HCT116 (cell line): ENCODE measurements at regions not wholly inside any gene's neighbourhood (a gene's known extent, or its start where the extent isn't known, plus 50 kb on each side); places are given as distances from the start of the nearest gene placed in this dataset.

ENCODE experiments used
- ATAC-seq: fragments of 200-7000 bp; cut with Tn5 transposase; 2 replicates; pipeline ENCODE4 v1.9.1; 2020; ENCODE audit warnings: mild to moderate bottlenecking, moderate library complexity
- BruUV-seq: library from RNA; stranded (reverse); fragments of 400-500 nt; replicated peaks from 2 replicates; lab custom pipeline; 2021; lab: Mats Ljungman, UMichigan
- CTCF ChIA-PET: fragments of 300-600 bp; sonication (Branson Sonifier 250); formaldehyde crosslinking; loops from one replicate; lab custom pipeline; 2021; ENCODE audit warnings: antibody characterized with exemption; lab: Charles Lee
- POLR2A ChIA-PET: fragments of 300-600, 350-600 bp; sonication (Branson Sonifier 250); formaldehyde crosslinking; loops from one replicate; lab custom pipeline; 2021; ENCODE audit warnings: antibody characterized with exemption; lab: Charles Lee
- RAD21 ChIA-PET, 2 experiments: fragments of 300-600 bp; sonication (Branson Sonifier 250); formaldehyde crosslinking; loops; one replicate each; lab custom pipeline; 2023; ENCODE audit warnings: low total read pairs in 2 of 2; ENCODE audit not compliant: uncharacterized antibody in 2 of 2, unreplicated experiment in 2 of 2, low non-redundant PET in 1 of 2; lab: Charles Lee
- DNase-seq: peaks from one replicate; pipeline ENCODE4 v3.0.0-alpha.2; 2010; ENCODE audit warnings: low read depth, low spot score
- H2AFZ ChIP-seq: fragments of 200-600 bp; shearing (Covaris generic), sonication (generic); 2 replicates; pipeline ENCODE4 v1.6.1; 2017; ENCODE audit warnings: low read depth, mixed run types, mixed read lengths, antibody characterized with exemption, low read length; ENCODE audit not compliant: poor library complexity, severe bottlenecking
- H3K27ac ChIP-seq: 2 replicates; pipeline ENCODE4 v1.5.1; 2012; ENCODE audit warnings: low read depth, low read length
- H3K27me3 ChIP-seq: fragments of 200-600 bp; sonication (generic); 2 replicates; pipeline ENCODE4 v1.6.1; 2016; ENCODE audit warnings: mixed run types, low read length, mixed read lengths; ENCODE audit not compliant: insufficient read depth
- H3K36me3 ChIP-seq, 2 experiments: fragments of 200-500 bp in 1 of 2; fragments of 200-600 bp in 1 of 2; sonication (Bioruptor generic) in 1 of 2; sonication (generic) in 1 of 2; 2 replicates each; pipeline versions ENCODE4 v1.5.1 to v1.6.1; 2014 to 2016; ENCODE audit warnings: low read length in 2 of 2, inconsistent platforms in 1 of 2, mixed read lengths in 1 of 2, mixed run types in 1 of 2; ENCODE audit not compliant: insufficient read depth in 2 of 2, control insufficient read depth in 1 of 2
- H3K4me1 ChIP-seq, 2 experiments: fragments of 200-600 bp in 1 of 2; sonication (generic) in 1 of 2; 2 replicates each; pipeline versions ENCODE4 v1.5.1 to v1.6.1; 2012 to 2017; ENCODE audit warnings: low read length in 2 of 2, inconsistent platforms in 1 of 2, mild to moderate bottlenecking in 1 of 2, mixed read lengths in 1 of 2, mixed run types in 1 of 2, moderate library complexity in 1 of 2; ENCODE audit not compliant: insufficient read depth in 2 of 2, control insufficient read depth in 1 of 2
- H3K4me2 ChIP-seq: fragments of 200-600 bp; sonication (generic); 2 replicates; pipeline ENCODE4 v1.6.1; 2017; ENCODE audit warnings: mixed run types, low read length, mixed read lengths
- H3K4me3 ChIP-seq, 2 experiments: fragments of 200-600 bp in 1 of 2; sonication (generic) in 1 of 2; replicated peaks in 1 of 2; 2 replicates each; pipeline ENCODE4 v1.5.1; 2011 to 2016; ENCODE audit warnings: low read length in 2 of 2, control low read depth in 1 of 2, low read depth in 1 of 2, mild to moderate bottlenecking in 1 of 2, mixed read lengths in 1 of 2, mixed run types in 1 of 2
- H3K79me2 ChIP-seq: fragments of 200-600 bp; sonication (generic); 2 replicates; pipeline ENCODE4 v1.6.1; 2017; ENCODE audit warnings: mild to moderate bottlenecking, mixed run types, low read length, moderate library complexity, mixed read lengths; ENCODE audit not compliant: insufficient read depth
- H3K9ac ChIP-seq: fragments of 200-600 bp; sonication (generic); 2 replicates; pipeline ENCODE4 v1.6.1; 2016; ENCODE audit warnings: low read length, mixed read lengths
- H3K9me2 ChIP-seq: fragments of 200-600 bp; sonication (generic), shearing (Covaris generic); 2 replicates; pipeline ENCODE4 v1.6.1; 2017; ENCODE audit warnings: mixed run types, mild to moderate bottlenecking, moderate library complexity; ENCODE audit not compliant: insufficient read depth
- H3K9me3 ChIP-seq, 2 experiments: fragments of 200-500 bp in 1 of 2; fragments of 200-600 bp in 1 of 2; sonication (Bioruptor generic) in 1 of 2; sonication (generic) in 1 of 2; 2 replicates each; pipeline ENCODE4 v1.6.1; 2014 to 2017; ENCODE audit warnings: low read length in 2 of 2, mixed read lengths in 2 of 2, inconsistent platforms in 1 of 2, low read depth in 1 of 2, mild to moderate bottlenecking in 1 of 2, mixed run types in 1 of 2, moderate library complexity in 1 of 2; ENCODE audit not compliant: control insufficient read depth in 1 of 2, insufficient read depth in 1 of 2
- H4K20me1 ChIP-seq: fragments of 200-600 bp; sonication (generic), shearing (Covaris generic); 2 replicates; pipeline ENCODE4 v1.6.1; 2017; ENCODE audit warnings: mixed run types, mild to moderate bottlenecking, moderate library complexity; ENCODE audit not compliant: insufficient read depth
- ATF3 ChIP-seq: IDR thresholded peaks from 2 replicates; pipeline ENCODE4 v1.6.1; 2012
- CBX3 ChIP-seq: IDR thresholded peaks from 2 replicates; pipeline ENCODE4 v1.6.1; 2012; ENCODE audit warnings: low read depth
- CEBPB ChIP-seq: IDR thresholded peaks from 2 replicates; pipeline ENCODE4 v1.6.1; 2012; ENCODE audit warnings: low read depth
- EGR1 ChIP-seq: IDR thresholded peaks from 2 replicates; pipeline ENCODE4 v1.6.1; 2012; ENCODE audit warnings: low read depth
- ELF1 ChIP-seq: IDR thresholded peaks from 2 replicates; pipeline ENCODE4 v1.6.1; 2012; ENCODE audit warnings: low read depth, borderline replicate concordance
- EZH2 ChIP-seq: fragments of 200-600 bp; sonication (generic); IDR thresholded peaks from 2 replicates; pipeline ENCODE4 v1.6.1; 2017; ENCODE audit warnings: antibody characterized with exemption, mixed run types
- EZH2phosphoT487 ChIP-seq: fragments of 200-600 bp; IDR thresholded peaks from 2 replicates; pipeline ENCODE4 v1.6.1; 2018; ENCODE audit warnings: antibody characterized with exemption, borderline replicate concordance
- FOSL1 ChIP-seq: IDR thresholded peaks from 2 replicates; pipeline ENCODE4 v1.6.1; 2012; ENCODE audit warnings: low read depth
- MAX ChIP-seq: IDR thresholded peaks from 2 replicates; pipeline ENCODE4 v1.6.1; 2012
- POLR2A ChIP-seq: IDR thresholded peaks from 2 replicates; pipeline ENCODE4 v1.7.0; 2011; ENCODE audit warnings: borderline replicate concordance; ENCODE audit not compliant: insufficient read depth, insufficient read length; ENCODE audit errors: extremely low read depth
- POLR2AphosphoS5 ChIP-seq: IDR thresholded peaks from 2 replicates; pipeline ENCODE4 v1.6.1; 2011; ENCODE audit warnings: mild to moderate bottlenecking, low read depth, low read length, moderate library complexity
- RAD21 ChIP-seq: IDR thresholded peaks from 2 replicates; pipeline ENCODE4 v1.6.1; 2012; ENCODE audit warnings: low read depth, mild to moderate bottlenecking
- REST ChIP-seq: IDR thresholded peaks from 2 replicates; pipeline ENCODE4 v1.6.1; 2012; ENCODE audit warnings: low read depth
- SIN3A ChIP-seq: IDR thresholded peaks from 2 replicates; pipeline ENCODE4 v1.6.1; 2012; ENCODE audit warnings: low read depth
- SP1 ChIP-seq: IDR thresholded peaks from 2 replicates; pipeline ENCODE4 v1.6.1; 2012; ENCODE audit warnings: low read depth
- TCF7L2 ChIP-seq: IDR thresholded peaks from 2 replicates; pipeline ENCODE4 v1.7.0; 2011; ENCODE audit warnings: borderline replicate concordance, inconsistent platforms; ENCODE audit not compliant: insufficient read depth, insufficient read length; ENCODE audit errors: extremely low read depth
- YY1 ChIP-seq: IDR thresholded peaks from 2 replicates; pipeline ENCODE4 v1.6.1; 2011; ENCODE audit warnings: low read length, low read depth, moderate library complexity, mild to moderate bottlenecking; ENCODE audit not compliant: insufficient replicate concordance; ENCODE audit errors: extremely low read depth
- ZBTB33 ChIP-seq: IDR thresholded peaks from 2 replicates; pipeline ENCODE4 v1.6.1; 2011; ENCODE audit warnings: mild to moderate bottlenecking, low read length, moderate library complexity; ENCODE audit not compliant: insufficient replicate concordance; ENCODE audit errors: extremely low read depth
- ZFX ChIP-seq: fragments of 450-650 bp; IDR thresholded peaks from 2 replicates; pipeline ENCODE4 v1.6.1; 2017
- intact Hi-C: fragments of 100-400 bp; cut with micrococcal nuclease; formaldehyde crosslinking; loops from 2 replicates; pipeline ENCODE4 v1.10.0; 2022

GRCh38 chr11:79813551-79813950 is 372.7 kb upstream of the TENM4 start:
- intact Hi-C loops = no loop called here
- RAD21 ChIA-PET = no interaction called here
- BruUV-seq = no TSS peak
- Histone ChIP-seq H4K20me1 (no peaks in the 10 kb centered on the region), H2AFZ (no peak overlapping the region), H3K4me3 (no peak overlapping the region), H3K36me3 (no peaks in the 10 kb centered on the region), H3K9me3 (peaks cover 10 to 11% of the 10 kb centered on the region in 2 experiments; a peak in 2 of 4 replicates)
- ATAC-seq = no peak
- POLR2A ChIA-PET = no interaction called here
- TF ChIP-seq ZBTB33 (no peak), SIN3A (no peak), YY1 (no peak), MAX (no peak), ZFX (no peak), CEBPB (no peak), REST (no peak), ATF3 (no peak), EGR1 (no peak), TCF7L2 (no peak), POLR2A (no peak), CBX3 (no peak), SP1 (no peak), POLR2AphosphoS5 (no peak), EZH2phosphoT487 (no peak), FOSL1 (no peak), EZH2 (no peak), RAD21 (no peak), ELF1 (no peak)
- TF ChIP-seq, all 23 proteins: peak for 0
- Histone ChIP-seq H3K27ac (no peak overlapping the region), H3K27me3 (no peaks in the 10 kb centered on the region), H3K9me2 (no peaks in the 10 kb centered on the region), H3K79me2 (no peaks in the 10 kb centered on the region), H3K9ac (no peak overlapping the region), H3K4me1 (no peaks in the 10 kb centered on the region), H3K4me2 (no peak overlapping the region)
- CTCF ChIA-PET = no interaction called here
- DNase-seq = no peak
